HCT116 (cell line): ENCODE measurements at regions not wholly inside any gene's neighbourhood (a gene's known extent, or its start where the extent isn't known, plus 50 kb on each side); places are given as distances from the start of the nearest gene placed in this dataset.

Source experiments
- ATAC-seq: fragments of 200-7000 bp; cut with Tn5 transposase; 2 replicates; pipeline ENCODE4 v1.9.1; 2020; ENCODE audit warnings: mild to moderate bottlenecking, moderate library complexity
- BruUV-seq: library from RNA; stranded (reverse); fragments of 400-500 nt; replicated peaks from 2 replicates; lab custom pipeline; 2021; lab: Mats Ljungman, UMichigan
- CTCF ChIA-PET: fragments of 300-600 bp; sonication (Branson Sonifier 250); formaldehyde crosslinking; loops from one replicate; lab custom pipeline; 2021; ENCODE audit warnings: antibody characterized with exemption; lab: Charles Lee
- POLR2A ChIA-PET: fragments of 300-600, 350-600 bp; sonication (Branson Sonifier 250); formaldehyde crosslinking; loops from one replicate; lab custom pipeline; 2021; ENCODE audit warnings: antibody characterized with exemption; lab: Charles Lee
- RAD21 ChIA-PET, 2 experiments: fragments of 300-600 bp; sonication (Branson Sonifier 250); formaldehyde crosslinking; loops; one replicate each; lab custom pipeline; 2023; ENCODE audit warnings: low total read pairs in 2 of 2; ENCODE audit not compliant: uncharacterized antibody in 2 of 2, unreplicated experiment in 2 of 2, low non-redundant PET in 1 of 2; lab: Charles Lee
- DNase-seq: peaks from one replicate; pipeline ENCODE4 v3.0.0-alpha.2; 2010; ENCODE audit warnings: low read depth, low spot score
- H2AFZ ChIP-seq: fragments of 200-600 bp; shearing (Covaris generic), sonication (generic); 2 replicates; pipeline ENCODE4 v1.6.1; 2017; ENCODE audit warnings: low read depth, mixed run types, mixed read lengths, antibody characterized with exemption, low read length; ENCODE audit not compliant: poor library complexity, severe bottlenecking
- H3K27ac ChIP-seq: 2 replicates; pipeline ENCODE4 v1.5.1; 2012; ENCODE audit warnings: low read depth, low read length
- H3K27me3 ChIP-seq: fragments of 200-600 bp; sonication (generic); 2 replicates; pipeline ENCODE4 v1.6.1; 2016; ENCODE audit warnings: mixed run types, low read length, mixed read lengths; ENCODE audit not compliant: insufficient read depth
- H3K36me3 ChIP-seq, 2 experiments: fragments of 200-500 bp in 1 of 2; fragments of 200-600 bp in 1 of 2; sonication (Bioruptor generic) in 1 of 2; sonication (generic) in 1 of 2; 2 replicates each; pipeline versions ENCODE4 v1.5.1 to v1.6.1; 2014 to 2016; ENCODE audit warnings: low read length in 2 of 2, inconsistent platforms in 1 of 2, mixed read lengths in 1 of 2, mixed run types in 1 of 2; ENCODE audit not compliant: insufficient read depth in 2 of 2, control insufficient read depth in 1 of 2
- H3K4me1 ChIP-seq, 2 experiments: fragments of 200-600 bp in 1 of 2; sonication (generic) in 1 of 2; 2 replicates each; pipeline versions ENCODE4 v1.5.1 to v1.6.1; 2012 to 2017; ENCODE audit warnings: low read length in 2 of 2, inconsistent platforms in 1 of 2, mild to moderate bottlenecking in 1 of 2, mixed read lengths in 1 of 2, mixed run types in 1 of 2, moderate library complexity in 1 of 2; ENCODE audit not compliant: insufficient read depth in 2 of 2, control insufficient read depth in 1 of 2
- H3K4me2 ChIP-seq: fragments of 200-600 bp; sonication (generic); 2 replicates; pipeline ENCODE4 v1.6.1; 2017; ENCODE audit warnings: mixed run types, low read length, mixed read lengths
- H3K4me3 ChIP-seq, 2 experiments: fragments of 200-600 bp in 1 of 2; sonication (generic) in 1 of 2; replicated peaks in 1 of 2; 2 replicates each; pipeline ENCODE4 v1.5.1; 2011 to 2016; ENCODE audit warnings: low read length in 2 of 2, control low read depth in 1 of 2, low read depth in 1 of 2, mild to moderate bottlenecking in 1 of 2, mixed read lengths in 1 of 2, mixed run types in 1 of 2
- H3K79me2 ChIP-seq: fragments of 200-600 bp; sonication (generic); 2 replicates; pipeline ENCODE4 v1.6.1; 2017; ENCODE audit warnings: mild to moderate bottlenecking, mixed run types, low read length, moderate library complexity, mixed read lengths; ENCODE audit not compliant: insufficient read depth
- H3K9ac ChIP-seq: fragments of 200-600 bp; sonication (generic); 2 replicates; pipeline ENCODE4 v1.6.1; 2016; ENCODE audit warnings: low read length, mixed read lengths
- H3K9me2 ChIP-seq: fragments of 200-600 bp; sonication (generic), shearing (Covaris generic); 2 replicates; pipeline ENCODE4 v1.6.1; 2017; ENCODE audit warnings: mixed run types, mild to moderate bottlenecking, moderate library complexity; ENCODE audit not compliant: insufficient read depth
- H3K9me3 ChIP-seq, 2 experiments: fragments of 200-500 bp in 1 of 2; fragments of 200-600 bp in 1 of 2; sonication (Bioruptor generic) in 1 of 2; sonication (generic) in 1 of 2; 2 replicates each; pipeline ENCODE4 v1.6.1; 2014 to 2017; ENCODE audit warnings: low read length in 2 of 2, mixed read lengths in 2 of 2, inconsistent platforms in 1 of 2, low read depth in 1 of 2, mild to moderate bottlenecking in 1 of 2, mixed run types in 1 of 2, moderate library complexity in 1 of 2; ENCODE audit not compliant: control insufficient read depth in 1 of 2, insufficient read depth in 1 of 2
- H4K20me1 ChIP-seq: fragments of 200-600 bp; sonication (generic), shearing (Covaris generic); 2 replicates; pipeline ENCODE4 v1.6.1; 2017; ENCODE audit warnings: mixed run types, mild to moderate bottlenecking, moderate library complexity; ENCODE audit not compliant: insufficient read depth
- CTCF ChIP-seq, 3 experiments: fragments of 200-600 bp in 1 of 3; sonication (generic) in 1 of 3; IDR thresholded peaks in 2 of 3; conservative IDR thresholded peaks in 1 of 3; 2 replicates each; pipeline ENCODE4 v1.5.1; 2012 to 2017; ENCODE audit warnings: low read depth in 2 of 3, low read length in 2 of 3, antibody characterized with exemption in 1 of 3, borderline replicate concordance in 1 of 3, control low read depth in 1 of 3, mild to moderate bottlenecking in 1 of 3, mixed read lengths in 1 of 3, mixed run types in 1 of 3, moderate library complexity in 1 of 3; ENCODE audit not compliant: insufficient read depth in 1 of 3
- ELF1 ChIP-seq: IDR thresholded peaks from 2 replicates; pipeline ENCODE4 v1.6.1; 2012; ENCODE audit warnings: low read depth, borderline replicate concordance
- EZH2phosphoT487 ChIP-seq: fragments of 200-600 bp; IDR thresholded peaks from 2 replicates; pipeline ENCODE4 v1.6.1; 2018; ENCODE audit warnings: antibody characterized with exemption, borderline replicate concordance
- JUND ChIP-seq: IDR thresholded peaks from 2 replicates; pipeline ENCODE4 v1.6.1; 2012
- REST ChIP-seq: IDR thresholded peaks from 2 replicates; pipeline ENCODE4 v1.6.1; 2012; ENCODE audit warnings: low read depth
- SP1 ChIP-seq: IDR thresholded peaks from 2 replicates; pipeline ENCODE4 v1.6.1; 2012; ENCODE audit warnings: low read depth
- TCF7L2 ChIP-seq: IDR thresholded peaks from 2 replicates; pipeline ENCODE4 v1.7.0; 2011; ENCODE audit warnings: borderline replicate concordance, inconsistent platforms; ENCODE audit not compliant: insufficient read depth, insufficient read length; ENCODE audit errors: extremely low read depth
- ZNF274 ChIP-seq: fragments of 200-500 bp; sonication (Bioruptor generic); IDR thresholded peaks from 2 replicates; pipeline ENCODE4 v1.6.1; 2014; ENCODE audit warnings: mild to moderate bottlenecking, low read depth, low read length, inconsistent platforms
- intact Hi-C: fragments of 100-400 bp; cut with micrococcal nuclease; formaldehyde crosslinking; loops from 2 replicates; pipeline ENCODE4 v1.10.0; 2022
- TF ChIP-seq, protein P1 (sequence below): IDR thresholded peaks from 2 replicates; pipeline ENCODE4 v1.6.1; 2012

DNA sequence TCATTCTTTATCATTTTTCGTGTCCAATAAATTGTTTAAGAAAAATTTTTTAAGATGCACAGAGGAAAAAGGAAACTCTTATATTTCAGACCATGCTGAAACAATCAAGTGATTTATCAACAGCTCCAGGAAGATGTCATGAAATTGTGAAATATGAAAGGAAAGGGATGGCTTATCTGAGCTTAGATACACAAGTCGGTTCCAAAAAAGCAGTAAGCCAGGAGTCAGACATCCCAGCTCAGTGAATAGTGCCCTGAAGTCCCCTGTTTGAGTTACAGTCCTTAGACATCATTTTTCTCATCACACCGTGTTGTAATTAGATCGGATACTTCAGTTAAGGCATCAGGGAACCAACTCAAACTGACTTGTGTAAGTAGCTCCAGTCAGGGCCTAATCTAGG, 91.0 kb upstream of the SSTR4 start:
- DNase-seq (no peak), ATAC-seq (no peak)
- H3K27ac ChIP-seq = no peak overlapping the region
- H3K36me3 ChIP-seq = no peaks in the 10 kb centered on the region
- H3K79me2 ChIP-seq = no peaks in the 10 kb centered on the region
- CTCF ChIA-PET = no interaction called here
- H3K4me1 ChIP-seq = no peaks in the 10 kb centered on the region
- H3K4me2 ChIP-seq = no peak overlapping the region
- no peak overlapping the region for H3K4me3 ChIP-seq
- RAD21 ChIA-PET = no interaction called here
- POLR2A ChIA-PET = no interaction called here
- H2AFZ ChIP-seq = no peak overlapping the region
- intact Hi-C loops = no loop called here
- BruUV-seq = no TSS peak
- H3K9me2 ChIP-seq = no peaks in the 10 kb centered on the region
- no peak overlapping the region for H3K9ac ChIP-seq
- peaks cover 56% of the 10 kb centered on the region for H3K27me3 ChIP-seq
- no peaks in the 10 kb centered on the region for H3K9me3 ChIP-seq
- TF ChIP-seq, protein P1, sequence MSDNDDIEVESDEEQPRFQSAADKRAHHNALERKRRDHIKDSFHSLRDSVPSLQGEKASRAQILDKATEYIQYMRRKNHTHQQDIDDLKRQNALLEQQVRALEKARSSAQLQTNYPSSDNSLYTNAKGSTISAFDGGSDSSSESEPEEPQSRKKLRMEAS = no peak
- no peak for TF ChIP-seq REST
- H4K20me1 ChIP-seq = no peaks in the 10 kb centered on the region

- ATAC-seq (no peak), DNase-seq (no peak)
- POLR2A ChIA-PET = no interaction called here
- Histone ChIP-seq H4K20me1 (no peaks in the 10 kb centered on the region), H3K4me3 (no peak overlapping the region), H3K36me3 (no peaks in the 10 kb centered on the region), H3K4me2 (no peak overlapping the region), H2AFZ (no peak overlapping the region), H3K4me1 (no peaks in the 10 kb centered on the region), H3K9ac (no peak overlapping the region), H3K9me2 (no peaks in the 10 kb centered on the region), H3K27ac (no peak overlapping the region), H3K9me3 (no peaks in the 10 kb centered on the region), H3K27me3 (peaks cover 49% of the 10 kb centered on the region), H3K79me2 (no peaks in the 10 kb centered on the region)
- CTCF ChIA-PET = no interaction called here
- BruUV-seq = no TSS peak
- intact Hi-C loops = no loop called here
- RAD21 ChIA-PET = no interaction called here
- TF ChIP-seq JUND = no peak
- TF ChIP-seq CTCF (IDR thresholded peaks at IDR 0.05 in 2 of 3, conservative IDR thresholded peaks at IDR 0.05 in 1 of 3; ENCODE audit: borderline replicate concordance in 1 of 3, insufficient read depth in 1 of 3, low read depth in 2 of 3, low read length in 2 of 3) = no peak
- no peak for TF ChIP-seq REST
- TF ChIP-seq TCF7L2 = no peak
- no peak for TF ChIP-seq ZNF274
- no peak for TF ChIP-seq EZH2phosphoT487
- no peak for TF ChIP-seq SP1
- TF ChIP-seq, protein P1 = no peak
- no peak for TF ChIP-seq ELF1
Measured at GRCh38 chr20:22944936-22945335, 90.2 kb upstream of the SSTR4 start.
